ENCODE measurements at regions not wholly inside any gene's neighbourhood (a gene's known extent, or its start where the extent isn't known, plus 50 kb on each side); places are given as distances from the start of the nearest gene placed in this dataset.

DNA sequence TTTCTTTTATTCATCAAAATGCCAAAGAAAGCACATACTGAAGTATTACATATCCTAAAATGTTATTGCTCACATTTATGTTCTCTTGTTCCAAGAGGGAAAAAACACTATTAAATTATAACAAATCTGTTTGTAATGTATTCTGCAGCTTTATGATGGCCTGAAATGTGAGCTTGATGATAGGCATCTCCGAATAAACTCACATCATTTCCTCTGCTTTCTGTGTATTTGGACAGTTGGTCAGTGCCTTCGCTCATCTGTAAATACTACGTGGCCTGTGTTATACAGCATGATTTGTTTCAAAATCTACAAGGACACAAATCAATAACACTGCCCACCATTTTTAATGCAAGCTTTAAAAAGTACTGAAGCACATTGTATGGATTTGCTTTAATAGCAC is 672.8 kb upstream of the SYT4 start:
- no peaks in the 10 kb centered on the region for H3K79me2 ChIP-seq (ENCODE audit: insufficient read depth, low read length)
- no peak overlapping the region for H3K4me3 ChIP-seq (ENCODE audit: insufficient read depth, low read length, poor library complexity, severe bottlenecking)
- H3K27me3 ChIP-seq (ENCODE audit: low read length): no peaks in the 10 kb centered on the region
- no peak overlapping the region for H3K4me2 ChIP-seq (ENCODE audit: low read depth, low read length, poor library complexity, severe bottlenecking)
- H2AFZ ChIP-seq (ENCODE audit: low read depth, low read length, severe bottlenecking): no peak overlapping the region
- no peak overlapping the region for H3K9ac ChIP-seq (ENCODE audit: low read length)
- H3K9me2 ChIP-seq (replicated peaks; ENCODE audit: insufficient read depth, low read length): no peaks in the 10 kb centered on the region
- no peak for TF ChIP-seq EZH2phosphoT487 (conservative IDR thresholded peaks at IDR 0.05; ENCODE audit: low read length)
- TF ChIP-seq, protein P1, sequence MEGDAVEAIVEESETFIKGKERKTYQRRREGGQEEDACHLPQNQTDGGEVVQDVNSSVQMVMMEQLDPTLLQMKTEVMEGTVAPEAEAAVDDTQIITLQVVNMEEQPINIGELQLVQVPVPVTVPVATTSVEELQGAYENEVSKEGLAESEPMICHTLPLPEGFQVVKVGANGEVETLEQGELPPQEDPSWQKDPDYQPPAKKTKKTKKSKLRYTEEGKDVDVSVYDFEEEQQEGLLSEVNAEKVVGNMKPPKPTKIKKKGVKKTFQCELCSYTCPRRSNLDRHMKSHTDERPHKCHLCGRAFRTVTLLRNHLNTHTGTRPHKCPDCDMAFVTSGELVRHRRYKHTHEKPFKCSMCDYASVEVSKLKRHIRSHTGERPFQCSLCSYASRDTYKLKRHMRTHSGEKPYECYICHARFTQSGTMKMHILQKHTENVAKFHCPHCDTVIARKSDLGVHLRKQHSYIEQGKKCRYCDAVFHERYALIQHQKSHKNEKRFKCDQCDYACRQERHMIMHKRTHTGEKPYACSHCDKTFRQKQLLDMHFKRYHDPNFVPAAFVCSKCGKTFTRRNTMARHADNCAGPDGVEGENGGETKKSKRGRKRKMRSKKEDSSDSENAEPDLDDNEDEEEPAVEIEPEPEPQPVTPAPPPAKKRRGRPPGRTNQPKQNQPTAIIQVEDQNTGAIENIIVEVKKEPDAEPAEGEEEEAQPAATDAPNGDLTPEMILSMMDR (IDR thresholded peaks at IDR 0.05; ENCODE audit: insufficient read depth, low read length, poor library complexity, severe bottlenecking): no peak
- no peaks in the 10 kb centered on the region for H3F3A ChIP-seq (ENCODE audit: insufficient read depth)
- H3K9me3 ChIP-seq (ENCODE audit: insufficient read depth, low read length): 0 out of 2 replicates have a peak, but pooled peaks cover 7% of the 10 kb centered on the region
- no peak overlapping the region for H3K27ac ChIP-seq (ENCODE audit: low read depth, low read length)
- H4K20me1 ChIP-seq (ENCODE audit: low read depth, low read length): no peaks in the 10 kb centered on the region
- H3K36me3 ChIP-seq (ENCODE audit: low read length): no peaks in the 10 kb centered on the region

DNA sequence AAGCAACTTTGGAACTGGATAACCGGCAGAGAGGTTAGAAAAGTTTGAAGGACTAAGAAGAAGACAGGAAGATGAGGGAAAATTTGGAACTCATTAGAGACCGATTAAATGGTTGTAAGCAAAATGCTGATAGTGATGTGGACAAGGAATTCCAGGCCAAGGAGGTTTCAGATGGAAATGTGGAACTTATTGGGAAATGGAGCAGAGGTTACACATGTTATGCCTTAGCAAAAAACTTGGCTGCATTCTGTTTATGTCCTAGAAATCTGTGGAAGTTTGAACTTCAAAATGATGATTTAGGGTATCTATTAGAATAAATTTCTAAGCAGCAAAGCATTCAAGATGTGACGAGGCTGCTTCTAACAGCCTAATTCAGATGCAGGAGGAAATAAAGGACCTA is 675.1 kb upstream of the SYT4 start:
- H3K27me3 ChIP-seq (ENCODE audit: low read length): no peaks in the 10 kb centered on the region
- no peak overlapping the region for H3K27ac ChIP-seq (ENCODE audit: low read depth, low read length)
- no peaks in the 10 kb centered on the region for H3F3A ChIP-seq (ENCODE audit: insufficient read depth)
- H3K9me2 ChIP-seq (replicated peaks; ENCODE audit: insufficient read depth, low read length): no peaks in the 10 kb centered on the region
- H4K20me1 ChIP-seq (ENCODE audit: low read depth, low read length): no peaks in the 10 kb centered on the region
- H3K4me2 ChIP-seq (ENCODE audit: low read depth, low read length, poor library complexity, severe bottlenecking): no peak overlapping the region
- no peak overlapping the region for H3K9ac ChIP-seq (ENCODE audit: low read length)
- no peaks in the 10 kb centered on the region for H3K79me2 ChIP-seq (ENCODE audit: insufficient read depth, low read length)
- no peak for TF ChIP-seq EZH2phosphoT487 (conservative IDR thresholded peaks at IDR 0.05; ENCODE audit: low read length)
- TF ChIP-seq, protein P1 (IDR thresholded peaks at IDR 0.05; ENCODE audit: insufficient read depth, low read length, poor library complexity, severe bottlenecking): no peak
- H3K36me3 ChIP-seq (ENCODE audit: low read length): no peaks in the 10 kb centered on the region
- H2AFZ ChIP-seq (ENCODE audit: low read depth, low read length, severe bottlenecking): no peak overlapping the region
- no peak overlapping the region for H3K4me3 ChIP-seq (ENCODE audit: insufficient read depth, low read length, poor library complexity, severe bottlenecking)
- no peaks in the 10 kb centered on the region for H3K9me3 ChIP-seq (ENCODE audit: insufficient read depth, low read length)

DNA sequence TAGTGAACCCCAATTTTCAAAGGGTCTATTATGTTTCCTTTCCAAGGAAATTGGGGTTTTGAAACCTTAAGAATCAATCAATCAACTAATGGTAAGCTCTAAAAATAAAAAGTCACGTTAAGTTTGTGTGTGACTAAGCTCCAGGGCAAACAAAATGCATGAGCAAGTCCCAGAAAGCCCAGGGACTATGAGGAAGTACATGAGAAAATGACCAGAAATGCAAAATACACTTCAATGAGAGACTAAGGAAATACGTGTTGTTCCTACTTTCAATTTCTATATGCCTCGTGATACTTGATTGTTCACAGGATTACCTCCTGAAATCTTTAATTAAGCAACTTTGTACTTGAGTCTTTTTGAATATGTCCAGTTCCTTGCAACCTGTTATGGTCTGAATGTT is 684.4 kb upstream of the SYT4 start:
- H4K20me1 ChIP-seq (ENCODE audit: low read depth, low read length): no peaks in the 10 kb centered on the region
- H3F3A ChIP-seq (ENCODE audit: insufficient read depth): no peaks in the 10 kb centered on the region
- H3K9ac ChIP-seq (ENCODE audit: low read length): no peak overlapping the region
- H3K36me3 ChIP-seq (ENCODE audit: low read length): no peaks in the 10 kb centered on the region
- H3K4me3 ChIP-seq (ENCODE audit: insufficient read depth, low read length, poor library complexity, severe bottlenecking): no peak overlapping the region
- H3K9me3 ChIP-seq (ENCODE audit: insufficient read depth, low read length): no peaks in the 10 kb centered on the region
- no peak overlapping the region for H3K27ac ChIP-seq (ENCODE audit: low read depth, low read length)
- TF ChIP-seq, protein P1 (IDR thresholded peaks at IDR 0.05; ENCODE audit: insufficient read depth, low read length, poor library complexity, severe bottlenecking): no peak
- TF ChIP-seq EZH2phosphoT487 (conservative IDR thresholded peaks at IDR 0.05; ENCODE audit: low read length): no peak
- H3K27me3 ChIP-seq (ENCODE audit: low read length): no peaks in the 10 kb centered on the region
- no peak overlapping the region for H3K4me2 ChIP-seq (ENCODE audit: low read depth, low read length, poor library complexity, severe bottlenecking)
- H3K79me2 ChIP-seq (ENCODE audit: insufficient read depth, low read length): no peaks in the 10 kb centered on the region
- no peak overlapping the region for H2AFZ ChIP-seq (ENCODE audit: low read depth, low read length, severe bottlenecking)
- no peaks in the 10 kb centered on the region for H3K9me2 ChIP-seq (replicated peaks; ENCODE audit: insufficient read depth, low read length)

All from SU-DHL-6 (cell line).